Sigmoid colon (tissue), 4 donors: ENCODE measurements at regions not wholly inside any gene's neighbourhood (a gene's known extent, or its start where the extent isn't known, plus 50 kb on each side); places are given as distances from the start of the nearest gene placed in this dataset.

Source experiments
- EP300 ChIP-seq, 4 donors: sonication (generic); formaldehyde crosslinking; IDR thresholded peaks; one replicate each; pipeline ENCODE4 v1.6.1; 2017; ENCODE audit warnings: antibody characterized with exemption in 4 of 4
- POLR2A ChIP-seq, 2 donors: fragments of 450-650 bp; IDR thresholded peaks; one replicate each; pipeline ENCODE4 v1.6.1; 2016; ENCODE audit warnings: antibody characterized with exemption in 2 of 2, mild to moderate bottlenecking in 2 of 2, moderate library complexity in 2 of 2
- POLR2AphosphoS5 ChIP-seq, 4 donors: sonication (generic); formaldehyde crosslinking; IDR thresholded peaks; one replicate each; pipeline ENCODE4 v1.6.1; 2017; ENCODE audit warnings: antibody characterized with exemption in 4 of 4
- TF ChIP-seq, protein P1 (sequence below), 4 experiments: fragments of 450-650 bp in 3 of 4; fragments of 200-600 bp in 1 of 4; IDR thresholded peaks; one replicate each; pipeline ENCODE4 v1.5.1; 2016 to 2019; ENCODE audit warnings: antibody characterized with exemption in 4 of 4, mild to moderate bottlenecking in 3 of 4, moderate library complexity in 2 of 4

DNA sequence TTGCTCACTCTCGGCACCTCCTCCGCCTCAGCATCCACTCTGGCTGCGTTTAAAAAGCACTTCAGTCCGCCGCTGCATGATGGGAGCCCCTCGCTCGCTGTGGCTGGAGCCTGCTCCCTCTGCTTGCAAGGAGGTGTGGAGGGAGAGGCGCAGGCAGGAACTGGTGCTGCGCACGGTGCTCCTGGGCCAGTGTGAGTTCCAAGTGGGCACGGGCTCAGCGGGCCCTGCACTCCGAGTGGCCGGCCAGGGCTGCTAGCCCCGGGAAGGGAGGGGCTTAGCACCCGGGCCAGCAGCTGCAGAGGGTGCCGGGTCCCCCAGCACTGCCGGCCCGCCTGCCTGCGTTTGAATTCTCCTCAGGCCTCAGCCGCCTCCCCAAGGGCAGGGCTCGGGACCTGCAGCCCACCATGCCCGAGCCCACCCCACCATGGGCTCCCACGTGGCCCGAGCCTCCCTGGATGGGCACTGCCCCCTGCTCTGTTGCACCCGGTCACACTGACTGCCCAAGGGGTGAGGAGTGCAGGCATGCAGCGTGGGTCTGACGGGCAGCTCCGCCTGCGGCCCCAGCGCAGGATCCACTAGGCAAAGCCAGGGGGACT, 1599.5 kb downstream of the NCAM2 start:
- no peak for TF ChIP-seq POLR2A (IDR thresholded peaks at IDR 0.05)
- TF ChIP-seq POLR2AphosphoS5 (IDR thresholded peaks at IDR 0.05): no peak
- TF ChIP-seq, protein P1, sequence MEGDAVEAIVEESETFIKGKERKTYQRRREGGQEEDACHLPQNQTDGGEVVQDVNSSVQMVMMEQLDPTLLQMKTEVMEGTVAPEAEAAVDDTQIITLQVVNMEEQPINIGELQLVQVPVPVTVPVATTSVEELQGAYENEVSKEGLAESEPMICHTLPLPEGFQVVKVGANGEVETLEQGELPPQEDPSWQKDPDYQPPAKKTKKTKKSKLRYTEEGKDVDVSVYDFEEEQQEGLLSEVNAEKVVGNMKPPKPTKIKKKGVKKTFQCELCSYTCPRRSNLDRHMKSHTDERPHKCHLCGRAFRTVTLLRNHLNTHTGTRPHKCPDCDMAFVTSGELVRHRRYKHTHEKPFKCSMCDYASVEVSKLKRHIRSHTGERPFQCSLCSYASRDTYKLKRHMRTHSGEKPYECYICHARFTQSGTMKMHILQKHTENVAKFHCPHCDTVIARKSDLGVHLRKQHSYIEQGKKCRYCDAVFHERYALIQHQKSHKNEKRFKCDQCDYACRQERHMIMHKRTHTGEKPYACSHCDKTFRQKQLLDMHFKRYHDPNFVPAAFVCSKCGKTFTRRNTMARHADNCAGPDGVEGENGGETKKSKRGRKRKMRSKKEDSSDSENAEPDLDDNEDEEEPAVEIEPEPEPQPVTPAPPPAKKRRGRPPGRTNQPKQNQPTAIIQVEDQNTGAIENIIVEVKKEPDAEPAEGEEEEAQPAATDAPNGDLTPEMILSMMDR (IDR thresholded peaks at IDR 0.05): no peak
- no peak for TF ChIP-seq EP300 (IDR thresholded peaks at IDR 0.05)
